Testis (tissue), 2 donors: ENCODE measurements at regions not wholly inside any gene's neighbourhood (a gene's known extent, or its start where the extent isn't known, plus 50 kb on each side); places are given as distances from the start of the nearest gene placed in this dataset.

Experiments used
- DNase-seq: peaks from one replicate; pipeline ENCODE4 v3.0.0-alpha.2; 2019
- H3K27ac ChIP-seq, 2 donors: fragments of 200-600 bp; sonication (generic); one replicate each; pipeline ENCODE4 v1.5.1; 2019
- H3K27me3 ChIP-seq: fragments of 200-600 bp; sonication (generic); one replicate; pipeline ENCODE4 v1.5.1; 2019
- H3K36me3 ChIP-seq: fragments of 200-600 bp; sonication (generic); one replicate; pipeline ENCODE4 v1.5.1; 2017; ENCODE audit warnings: low read depth; ENCODE audit errors: missing control alignments
- H3K4me1 ChIP-seq: fragments of 200-600 bp; sonication (generic); one replicate; pipeline ENCODE4 v1.5.1; 2019
- H3K4me3 ChIP-seq, 2 donors: fragments of 200-600 bp; sonication (generic); one replicate each; pipeline ENCODE4 v1.5.1; 2017 to 2019
- H3K9me3 ChIP-seq: fragments of 200-600 bp; sonication (generic); one replicate; pipeline ENCODE4 v1.5.1; 2017
- CTCF ChIP-seq, 3 experiments: fragments of 450-650 bp in 2 of 3; fragments of 200-600 bp in 1 of 3; sonication (generic) in 1 of 3; IDR thresholded peaks; one replicate each; pipeline ENCODE4 v1.5.1; 2016 to 2019; ENCODE audit warnings: antibody characterized with exemption in 3 of 3, mild to moderate bottlenecking in 2 of 3, moderate library complexity in 1 of 3
- POLR2A ChIP-seq: fragments of 450-650 bp; IDR thresholded peaks from one replicate; pipeline ENCODE4 v1.6.1; 2017; ENCODE audit warnings: antibody characterized with exemption, mild to moderate bottlenecking, moderate library complexity
- WGBS, 2 donors: methylation state at CpG; one replicate each; pipeline ENCODE4 v1.1.5; 2018; 5-methylcytosine and 5-hydroxymethylcytosine counted together
- intact Hi-C: fragments of 100-400 bp; cut with DNase I; formaldehyde crosslinking; loops from one replicate; pipeline ENCODE4 v1.15.1; 2023; ENCODE audit warnings: low total_unique reads

DNA sequence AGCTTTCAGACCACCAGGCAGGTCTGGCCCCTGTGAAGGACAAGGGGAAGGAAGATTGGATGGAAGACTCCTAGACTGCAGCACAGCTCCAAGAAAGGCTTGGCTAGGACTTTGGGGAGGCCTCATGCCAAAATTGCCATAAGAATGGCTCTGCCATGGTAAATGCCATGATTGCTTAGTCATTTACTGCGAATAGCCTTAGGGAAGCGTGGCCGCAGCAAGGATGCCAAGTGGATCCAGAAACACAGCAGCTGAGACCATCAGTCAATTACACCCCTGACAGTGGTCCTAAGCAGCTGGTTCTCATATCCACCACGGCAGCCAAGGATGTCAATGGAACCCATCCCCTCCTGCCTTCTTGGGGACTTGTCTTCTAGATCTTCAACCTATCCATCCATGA is 88.2 kb upstream of the AUTS2 start:
- WGBS, 2 donors, result 97 to 98% methylated on average over 4 of the region's 4 CpGs
- intact Hi-C loops, result no loop called here
- TF ChIP-seq CTCF (IDR thresholded peaks at IDR 0.05) (no peak), POLR2A (no peak)

DNA sequence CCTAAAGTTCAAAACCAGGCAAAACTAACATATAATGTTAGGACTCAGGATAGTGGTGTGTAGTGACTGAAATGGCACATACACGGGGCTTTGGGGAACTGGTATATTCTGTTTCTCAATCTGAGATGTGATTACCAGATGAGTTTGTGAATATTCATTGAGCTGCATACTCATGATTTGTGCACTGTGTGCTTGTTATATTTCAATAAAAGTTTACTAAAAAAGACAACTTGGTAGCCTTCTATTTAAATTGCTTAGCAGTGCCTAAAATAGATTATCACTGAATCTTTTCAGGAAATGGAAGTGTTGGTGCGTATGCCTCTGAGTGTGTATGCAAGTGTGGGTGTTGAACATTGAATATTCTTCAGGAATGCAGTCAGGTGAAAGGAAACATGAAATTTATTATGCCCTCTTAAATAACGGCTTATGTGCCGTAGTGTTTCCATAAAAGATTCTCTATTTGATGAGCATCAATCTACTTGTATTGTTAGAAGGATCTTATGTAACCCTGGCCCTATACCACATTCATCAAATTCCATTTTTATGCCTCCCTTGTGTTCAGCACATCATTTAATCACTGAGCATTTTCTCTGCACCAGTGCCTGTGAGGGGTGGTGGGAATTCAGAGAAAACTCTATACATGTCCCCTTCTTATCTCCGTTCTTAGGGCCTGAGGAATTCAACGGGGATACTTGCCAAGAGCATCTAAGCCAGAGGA is 82.6 kb upstream of the AUTS2 start:
- Histone ChIP-seq H3K4me3 (no peak overlapping the region), H3K9me3 (no peaks in the 10 kb centered on the region), H3K4me1 (peaks cover 6% of the 10 kb centered on the region), H3K27me3 (no peaks in the 10 kb centered on the region), H3K27ac (no peak overlapping the region), H3K36me3 (no peaks in the 10 kb centered on the region)
- TF ChIP-seq CTCF (IDR thresholded peaks at IDR 0.05) (no peak), POLR2A (no peak)
- intact Hi-C loops, result no loop called here
- no peak for DNase-seq
- 59 to 68% methylated on average over 6 of the region's 6 CpGs for WGBS, 2 donors

More for the DNA sequence above, 88.2 kb upstream of the AUTS2 start:
- DNase-seq, result no peak
- Histone ChIP-seq H3K27ac (no peak overlapping the region), H3K9me3 (no peaks in the 10 kb centered on the region), H3K36me3 (no peaks in the 10 kb centered on the region), H3K4me3 (no peak overlapping the region), H3K4me1 (no peaks in the 10 kb centered on the region), H3K27me3 (no peaks in the 10 kb centered on the region)

DNA sequence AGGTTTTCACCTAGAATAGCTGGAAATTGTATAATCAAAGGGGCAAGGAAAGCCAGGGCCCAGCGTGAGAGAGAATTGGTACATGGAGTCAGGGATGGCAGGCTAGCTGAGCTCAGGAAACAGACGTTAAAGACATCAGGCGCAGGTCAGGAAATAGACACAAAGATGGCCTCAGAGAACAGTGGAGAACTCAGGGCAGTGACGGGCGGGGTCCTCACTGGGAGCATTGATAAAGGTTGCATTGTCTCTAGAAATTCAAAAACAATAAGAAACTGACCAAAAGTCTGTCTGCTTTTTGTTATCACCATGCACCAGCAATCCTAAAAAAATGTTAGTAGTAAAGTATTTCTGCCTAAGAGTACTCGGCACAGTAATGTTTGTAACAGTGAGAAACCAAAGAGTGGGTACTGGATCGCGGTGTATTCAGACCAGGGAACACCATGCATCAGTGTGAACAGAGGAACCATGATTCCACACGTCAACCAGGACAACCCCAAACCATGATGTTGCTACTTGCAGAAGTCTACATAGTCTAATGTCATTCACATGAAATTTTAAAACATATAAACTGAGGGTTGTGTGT is 81.9 kb upstream of the AUTS2 start:
- intact Hi-C loops, result no loop called here
- Histone ChIP-seq H3K27me3 (no peaks in the 10 kb centered on the region), H3K4me3 (no peak overlapping the region), H3K9me3 (no peaks in the 10 kb centered on the region), H3K36me3 (no peaks in the 10 kb centered on the region), H3K27ac (no peak overlapping the region), H3K4me1 (peaks cover 6% of the 10 kb centered on the region)
- no peak for TF ChIP-seq POLR2A
- TF ChIP-seq CTCF (IDR thresholded peaks at IDR 0.05), result no peak
- 60 to 67% methylated on average over 9 of the region's 9 CpGs for WGBS, 2 donors
- no peak for DNase-seq

DNA sequence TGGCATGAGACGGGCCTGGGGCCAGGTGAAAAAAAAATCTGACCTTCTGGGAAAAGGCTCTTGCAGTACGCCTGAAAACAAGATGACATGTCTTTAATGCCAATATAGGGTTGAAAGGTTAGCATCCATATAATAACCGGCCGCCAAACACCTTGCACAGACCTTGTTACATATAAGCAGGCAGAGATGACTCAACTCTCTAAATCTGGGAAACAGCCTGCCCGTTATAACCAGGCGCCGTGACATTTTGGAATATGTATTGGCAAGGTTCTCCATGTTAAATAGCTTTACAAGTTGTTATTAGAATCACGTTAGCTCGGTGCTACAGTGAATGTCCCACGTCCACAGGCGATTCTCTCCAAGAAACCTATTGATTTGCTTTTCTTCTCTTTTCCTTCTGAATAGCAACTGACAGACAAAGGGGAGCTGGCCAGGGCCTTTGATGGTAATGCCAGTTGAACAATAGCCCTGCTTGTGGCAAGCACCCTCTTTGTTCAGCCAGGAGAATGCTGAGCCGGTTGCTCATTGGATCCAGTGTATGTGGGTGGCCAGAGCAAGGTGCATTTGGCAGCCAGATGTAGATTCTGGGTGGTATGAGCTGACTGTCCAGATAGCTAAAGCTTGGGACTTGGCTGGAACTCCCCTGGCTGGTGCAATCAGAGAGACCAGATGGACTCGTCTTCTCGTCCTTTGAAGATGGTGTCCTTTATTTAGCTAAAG is 80.1 kb upstream of the AUTS2 start:
- H3K4me1 ChIP-seq, result peaks cover 6% of the 10 kb centered on the region
- no peaks in the 10 kb centered on the region for H3K27me3 ChIP-seq
- DNase-seq, result peak; percentile 38
- H3K4me3 ChIP-seq, result no peak overlapping the region
- intact Hi-C loops, result no loop called here
- H3K27ac ChIP-seq, result no peak overlapping the region
- H3K9me3 ChIP-seq, result no peaks in the 10 kb centered on the region
- TF ChIP-seq POLR2A (no peak), CTCF (IDR thresholded peaks at IDR 0.05) (no peak)
- WGBS, 2 donors, result 61 to 62% methylated on average over 14 of the region's 14 CpGs
- no peaks in the 10 kb centered on the region for H3K36me3 ChIP-seq
